Hematopoietic multipotent progenitor cell treated with erythropoietin and hydrocortisone succinate and interleukin-3 and kit ligand, for 4 days (in vitro differentiated cells): ENCODE measurements at regions not wholly inside any gene's neighbourhood (a gene's known extent, or its start where the extent isn't known, plus 50 kb on each side); places are given as distances from the start of the nearest gene placed in this dataset.
"Not testable (repeated sequence)": the region's sequence is repeated elsewhere in the genome, so short reads cannot be mapped to it uniquely, and the experiment has no call there.

Source experiments
- DNase-seq: peaks from one replicate; pipeline ENCODE4 v3.0.0-alpha.2; 2015

- no peak for DNase-seq
Observed at GRCh38 chrX:112367065-112367464, 284.5 kb upstream of the TRPC5 start.

GRCh38 chrX:112359906-112360305 lies 277.3 kb upstream of the TRPC5 start:
- no peak for DNase-seq

- no peak for DNase-seq
Observed at GRCh38 chrX:112355931-112356330, 273.4 kb upstream of the TRPC5 start.

GRCh38 chrX:112341598-112341997 lies 259.0 kb upstream of the TRPC5 start:
- DNase-seq, result no peak

GRCh38 chrX:112313201-112313600 lies 230.6 kb upstream of the TRPC5 start:
- DNase-seq, result no peak

GRCh38 chrX:112306027-112306426 lies 223.5 kb upstream of the TRPC5 start:
- no peak for DNase-seq

GRCh38 chrX:112279940-112280339 lies 197.4 kb upstream of the TRPC5 start:
- no peak for DNase-seq

- no peak for DNase-seq
Observed at GRCh38 chrX:112270991-112271390, 188.4 kb upstream of the TRPC5 start.

GRCh38 chrX:112266136-112266535 lies 183.6 kb upstream of the TRPC5 start:
- no peak for DNase-seq

- DNase-seq, result no peak
Observed at GRCh38 chrX:112259375-112259774, 176.8 kb upstream of the TRPC5 start.

- DNase-seq, result no peak
Observed at GRCh38 chrX:112254896-112255295, 172.3 kb upstream of the TRPC5 start.

- no peak for DNase-seq
Observed at GRCh38 chrX:112247714-112248113, 165.1 kb upstream of the TRPC5 start.

- no peak for DNase-seq
Observed at GRCh38 chrX:112235547-112235946, 153.0 kb upstream of the TRPC5 start.

- DNase-seq, result no peak
Observed at GRCh38 chrX:112233164-112233563, 150.6 kb upstream of the TRPC5 start.

- DNase-seq, result not testable (repeated sequence)
Observed at GRCh38 chrX:112226795-112227194, 144.2 kb upstream of the TRPC5 start.

GRCh38 chrX:112223391-112223790 lies 140.8 kb upstream of the TRPC5 start:
- DNase-seq, result no peak

- no peak for DNase-seq
Observed at GRCh38 chrX:112218388-112218787, 135.8 kb upstream of the TRPC5 start.

GRCh38 chrX:112211459-112211858 lies 128.9 kb upstream of the TRPC5 start:
- DNase-seq, result peak; percentile 0

- no peak for DNase-seq
Observed at GRCh38 chrX:112197840-112198239, 115.3 kb upstream of the TRPC5 start.

- no peak for DNase-seq
Observed at GRCh38 chrX:112190646-112191045, 108.1 kb upstream of the TRPC5 start.

GRCh38 chrX:112181361-112181760 lies 98.8 kb upstream of the TRPC5 start:
- not testable (repeated sequence) for DNase-seq

- no peak for DNase-seq
Observed at GRCh38 chrX:112164420-112164819, 81.8 kb upstream of the TRPC5 start.

GRCh38 chrX:112163906-112164305 lies 81.3 kb upstream of the TRPC5 start:
- no peak for DNase-seq

- no peak for DNase-seq
Observed at GRCh38 chrX:112148397-112148796, 65.8 kb upstream of the TRPC5 start.

- DNase-seq, result peak; percentile 9
Observed at GRCh38 chrX:112147206-112147605, 64.6 kb upstream of the TRPC5 start.

- no peak for DNase-seq
Observed at GRCh38 chrX:112137276-112137675, 54.7 kb upstream of the TRPC5 start.
